ENCODE measurements at regions not wholly inside any gene's neighbourhood (a gene's known extent, or its start where the extent isn't known, plus 50 kb on each side); places are given as distances from the start of the nearest gene placed in this dataset.

GRCh38 chr20:19114410-19114809, 98.0 kb upstream of the SLC24A3 start:
- POLR2A ChIA-PET (ENCODE audit: partially characterized antibody): no interaction called here
- FAIRE-seq: no peak
- TF ChIP-seq PHF8 (conservative IDR thresholded peaks at IDR 0.05; ENCODE audit: low read depth, low read length) (no peak), SAP30 (IDR thresholded peaks at IDR 0.05; ENCODE audit: insufficient read depth, insufficient replicate concordance, low read length) (no peak)

More at GRCh38 chr20:19114410-19114809, 98.0 kb upstream of the SLC24A3 start:
- no peak overlapping the region for H3K4me3 ChIP-seq (ENCODE audit: extremely low read depth in 1 of 4, insufficient read depth in 2 of 4, low read depth in 3 of 4, low read length in 4 of 4)
- no peak overlapping the region for H2AFZ ChIP-seq (ENCODE audit: low read length)
- no peak overlapping the region for H4K5ac ChIP-seq (ENCODE audit: insufficient read length, low read depth, low read length)
- no peak overlapping the region for H2BK5ac ChIP-seq (ENCODE audit: low read depth, low read length)
- H3K79me1 ChIP-seq (ENCODE audit: low read depth, low read length): no peaks in the 10 kb centered on the region
- no peak overlapping the region for H3K9ac ChIP-seq (replicated peaks in 1 of 4; ENCODE audit: extremely low read depth in 1 of 4, low read depth in 3 of 4, low read length in 3 of 4)
- no peak overlapping the region for H3K4me2 ChIP-seq (ENCODE audit: insufficient read depth in 1 of 2, low read depth in 2 of 2, low read length in 2 of 2)
- 87% methylated on average over 2 of the region's 2 CpGs; no CpG with 5 or more reads in 1 of the 2 experiments for WGBS, 2 experiments (ENCODE audit: extremely low coverage in 1 of 2, insufficient coverage in 1 of 2, insufficient read length in 1 of 2, insufficient replicate concordance in 2 of 2, low coverage in 1 of 2, low lambda C conversion rate in 2 of 2, missing lambda C conversion rate in 1 of 2)
- H3K36me3 ChIP-seq (ENCODE audit: control insufficient read depth in 2 of 4, insufficient read depth in 4 of 4, low read length in 3 of 4): no peaks in the 10 kb centered on the region
- no peak overlapping the region for H3K23ac ChIP-seq (ENCODE audit: insufficient read length)
- no peak overlapping the region for H2BK12ac ChIP-seq (ENCODE audit: low read depth, low read length)
- CTCF ChIA-PET (ENCODE audit: partially characterized antibody): interaction anchor here (0.9 kb wide), 1 partner anchor 41 kb away, joined by 3 read pairs; no protein-coding TSS in a partner anchor
- no peak overlapping the region for H2BK120ac ChIP-seq (replicated peaks; ENCODE audit: low read depth, low read length)
- H3K79me2 ChIP-seq (ENCODE audit: control insufficient read depth in 1 of 2, insufficient read depth in 2 of 2, low read length in 2 of 2): no peaks in the 10 kb centered on the region
- no peak overlapping the region for H3K14ac ChIP-seq (ENCODE audit: insufficient read length)
- H3K27me3 ChIP-seq (replicated peaks in 1 of 4; ENCODE audit: control insufficient read depth in 3 of 4, extremely low read depth in 1 of 4, insufficient read depth in 3 of 4, low read length in 3 of 4): no peaks in the 10 kb centered on the region
- no peak overlapping the region for H3K27ac ChIP-seq (ENCODE audit: low read depth, low read length)
- no peak overlapping the region for H3K18ac ChIP-seq (ENCODE audit: extremely low read depth, low read length)
- H3K23me2 ChIP-seq (ENCODE audit: low read depth, low read length): no peaks in the 10 kb centered on the region
- H3K9me3 ChIP-seq (ENCODE audit: insufficient read depth in 2 of 2, low read depth in 1 of 2, low read length in 1 of 2): no peaks in the 10 kb centered on the region
- no peak overlapping the region for H3K56ac ChIP-seq (replicated peaks; ENCODE audit: insufficient read length, low read depth, low read length)
- H2AK5ac ChIP-seq (ENCODE audit: low read depth, low read length): no peak overlapping the region
- no peak overlapping the region for H4K91ac ChIP-seq (replicated peaks; ENCODE audit: insufficient read length, low read length)
- no peak overlapping the region for H4K8ac ChIP-seq (ENCODE audit: extremely low read depth, insufficient read depth, low read length)
- no peak overlapping the region for H2BK15ac ChIP-seq (ENCODE audit: low read length)
- H2BK20ac ChIP-seq (ENCODE audit: low read length): no peak overlapping the region
- DNase-seq (ENCODE audit: low read depth in 1 of 2, low spot score in 2 of 2): no peak
- H3K4me1 ChIP-seq (replicated peaks in 1 of 4; ENCODE audit: control insufficient read depth in 3 of 4, insufficient read depth in 4 of 4, low read length in 3 of 4): no peaks in the 10 kb centered on the region
- H4K20me1 ChIP-seq (replicated peaks in 1 of 2; ENCODE audit: control insufficient read depth in 1 of 2, insufficient read depth in 2 of 2, low read length in 2 of 2): no peaks in the 10 kb centered on the region
- no peak overlapping the region for H3K4ac ChIP-seq (replicated peaks; ENCODE audit: insufficient read length, low read depth, low read length)

Measured in H1 (cell line).